ENCODE measurements at regions not wholly inside any gene's neighbourhood (a gene's known extent, or its start where the extent isn't known, plus 50 kb on each side); places are given as distances from the start of the nearest gene placed in this dataset.

GRCh38 chr3:110944782-110945181 lies 126.8 kb upstream of the NECTIN3 start:
- TF ChIP-seq EP300 (conservative IDR thresholded peaks at IDR 0.05; ENCODE audit: poor library complexity, severe bottlenecking): no peak
- no peak for TF ChIP-seq CTCF (IDR thresholded peaks at IDR 0.05; ENCODE audit: poor library complexity, severe bottlenecking)
- no peak for TF ChIP-seq EZH2 (IDR thresholded peaks at IDR 0.05; ENCODE audit: borderline replicate concordance, insufficient read depth, low read length, poor library complexity, severe bottlenecking)
- no peak for TF ChIP-seq MXI1 (conservative IDR thresholded peaks at IDR 0.05; ENCODE audit: poor library complexity, severe bottlenecking)
- no peak for TF ChIP-seq SMC3 (conservative IDR thresholded peaks at IDR 0.05; ENCODE audit: poor library complexity)
